ENCODE measurements at regions not wholly inside any gene's neighbourhood (a gene's known extent, or its start where the extent isn't known, plus 50 kb on each side); places are given as distances from the start of the nearest gene placed in this dataset.

GRCh38 chrX:150227321-150227860 lies 135.7 kb upstream of the MAMLD1 start (continued):
- no peak for TF ChIP-seq HCFC1 (IDR thresholded peaks at IDR 0.05; ENCODE audit: low read length)
- TF ChIP-seq CUX1 (IDR thresholded peaks at IDR 0.05; ENCODE audit: insufficient replicate concordance, low read depth, low read length) = no peak
- TF ChIP-seq BRCA1 (IDR thresholded peaks at IDR 0.05; ENCODE audit: low read depth, low read length) = no peak

- H3K36me3 ChIP-seq (ENCODE audit: control insufficient read depth in 2 of 2, insufficient read depth in 2 of 2, low read length in 1 of 2) = no peaks in the 10 kb centered on the region
- H3K27me3 ChIP-seq (replicated peaks in 1 of 2; ENCODE audit: control insufficient read depth in 2 of 2, insufficient read depth in 2 of 2, low read length in 1 of 2) = no peaks in the 10 kb centered on the region
- no peak overlapping the region for H3K27ac ChIP-seq (ENCODE audit: control insufficient read depth, insufficient read depth)
- ChIA-PET POLR2A (no interaction called here), SMC1A (ENCODE audit: uncharacterized antibody, unreplicated experiment) (no interaction called here), RAD21 (ENCODE audit: unreplicated experiment) (no interaction called here), CTCF (no interaction called here)
- 44% methylated on average over 7 of the region's 7 CpGs for WGBS (ENCODE audit: insufficient coverage, insufficient replicate concordance, low lambda C conversion rate, missing lambda C conversion rate)
- BruUV-seq (replicated peaks) = no TSS peak
- H3K4me2 ChIP-seq (ENCODE audit: control insufficient read depth, insufficient read depth) = no peak overlapping the region
- H3K9me3 ChIP-seq (replicated peaks; ENCODE audit: control insufficient read depth, insufficient read depth, low read length) = no peaks in the 10 kb centered on the region
- H3K4me3 ChIP-seq = no peak overlapping the region
- H3K4me1 ChIP-seq (ENCODE audit: control insufficient read depth, insufficient read depth, low read length) = no peaks in the 10 kb centered on the region
- in situ Hi-C loops (cut with MboI) (no loop called here), intact Hi-C loops (cut with micrococcal nuclease; ENCODE audit: unreplicated experiment) (no loop called here)
- no peak overlapping the region for H3K9ac ChIP-seq (ENCODE audit: control insufficient read depth, insufficient read depth, low read length)
- DNase-seq (ENCODE audit: low read depth, low spot score) (no peak), FAIRE-seq (no peak), ATAC-seq (no peak)
- no peak overlapping the region for H2AFZ ChIP-seq (ENCODE audit: control insufficient read depth, low read depth, low read length)
- no peaks in the 10 kb centered on the region for H3K79me2 ChIP-seq (ENCODE audit: control insufficient read depth, insufficient read depth, low read length)
- H4K20me1 ChIP-seq (ENCODE audit: control insufficient read depth, insufficient read depth) = no peaks in the 10 kb centered on the region
- no peak for TF ChIP-seq SUZ12 (IDR thresholded peaks at IDR 0.05; ENCODE audit: unreplicated experiment)
- TF ChIP-seq USF1 (IDR thresholded peaks at IDR 0.05; ENCODE audit: borderline replicate concordance, extremely low read length, insufficient read depth, low read depth, low read length) = no peak
- TF ChIP-seq MAX (IDR thresholded peaks at IDR 0.05; ENCODE audit: low read depth, low read length) = no peak
- TF ChIP-seq ASH2L (IDR thresholded peaks at IDR 0.05; ENCODE audit: borderline replicate concordance, low read depth) = no peak
- TF ChIP-seq MEF2B (IDR thresholded peaks at IDR 0.05; ENCODE audit: partially characterized antibody, poor library complexity, severe bottlenecking) = no peak
- TF ChIP-seq MTA2 (IDR thresholded peaks at IDR 0.05; ENCODE audit: low read depth) = no peak
- no peak for TF ChIP-seq WRNIP1 (IDR thresholded peaks at IDR 0.05; ENCODE audit: borderline replicate concordance, low read depth, low read length)
- no peak for TF ChIP-seq SREBF1 (IDR thresholded peaks at IDR 0.05; ENCODE audit: low read length)
- no peak for TF ChIP-seq CEBPB (IDR thresholded peaks at IDR 0.05; ENCODE audit: borderline replicate concordance in 1 of 2, low read depth in 2 of 2, low read length in 2 of 2)
- TF ChIP-seq NBN (IDR thresholded peaks at IDR 0.05) = no peak
- no peak for TF ChIP-seq HDAC6 (IDR thresholded peaks at IDR 0.05; ENCODE audit: unreplicated experiment)
- no peak for TF ChIP-seq RAD21 (IDR thresholded peaks at IDR 0.05; ENCODE audit: insufficient read depth, low read depth, low read length)
Measured at GRCh38 chrX:150227873-150228410, 135.2 kb upstream of the MAMLD1 start.
